ENCODE measurements at regions not wholly inside any gene's neighbourhood (a gene's known extent, or its start where the extent isn't known, plus 50 kb on each side); places are given as distances from the start of the nearest gene placed in this dataset.
"Not testable (repeated sequence)": the region's sequence is repeated elsewhere in the genome, so short reads cannot be mapped to it uniquely, and the experiment has no call there.

DNA sequence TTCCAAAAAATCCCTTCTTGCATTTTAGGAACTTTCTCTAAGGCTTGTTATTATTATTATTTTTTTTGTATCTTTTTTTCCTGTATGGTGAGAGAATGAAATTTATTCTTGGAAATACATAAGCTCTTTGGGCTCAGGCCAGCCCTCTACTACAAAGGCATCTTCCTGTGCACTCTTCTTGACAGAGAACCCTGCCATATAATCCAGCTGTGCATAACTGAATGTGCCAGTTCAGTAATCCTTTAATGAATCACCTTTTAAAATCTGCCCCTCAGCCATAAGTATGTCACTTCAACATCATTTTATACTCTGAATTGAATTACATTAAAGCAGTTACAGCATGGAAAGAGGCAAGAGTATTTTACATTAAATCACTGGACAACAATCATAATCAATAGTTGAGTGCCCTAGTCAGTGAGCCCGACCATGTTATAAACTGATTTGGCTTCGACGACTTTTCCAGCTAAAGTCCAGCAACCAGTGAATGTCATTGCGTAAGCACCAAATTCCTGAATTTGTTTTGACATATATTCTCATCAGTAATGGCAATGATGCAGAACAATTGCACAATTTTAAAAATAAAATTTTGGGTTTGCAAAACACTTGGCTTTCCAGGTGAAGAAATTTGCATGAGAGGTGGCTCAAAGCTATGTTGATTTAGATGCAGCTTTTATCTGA, 59.2 kb upstream of the KCNK2 start:
- no CpG with 5 or more reads among the region's 4 CpGs for WGBS (ENCODE audit: insufficient coverage, insufficient read length)
- Histone ChIP-seq H3K4me3 (ENCODE audit: low read length) (no peak overlapping the region), H3K27ac (ENCODE audit: low read length) (no peak overlapping the region), H3K4me1 (ENCODE audit: control insufficient read depth, insufficient read depth, low read length) (peaks cover 2% of the 10 kb centered on the region; the same call in 1 of the 2 replicates), H3K9me3 (ENCODE audit: control insufficient read depth, insufficient read depth, low read length) (no peaks in the 10 kb centered on the region), H3K36me3 (ENCODE audit: control insufficient read depth, insufficient read depth, low read length) (no peaks in the 10 kb centered on the region), H3K27me3 (ENCODE audit: control insufficient read depth, insufficient read depth, low read length) (no peaks in the 10 kb centered on the region)
- DNase-seq (ENCODE audit: low read depth, low spot score) = no peak

DNA sequence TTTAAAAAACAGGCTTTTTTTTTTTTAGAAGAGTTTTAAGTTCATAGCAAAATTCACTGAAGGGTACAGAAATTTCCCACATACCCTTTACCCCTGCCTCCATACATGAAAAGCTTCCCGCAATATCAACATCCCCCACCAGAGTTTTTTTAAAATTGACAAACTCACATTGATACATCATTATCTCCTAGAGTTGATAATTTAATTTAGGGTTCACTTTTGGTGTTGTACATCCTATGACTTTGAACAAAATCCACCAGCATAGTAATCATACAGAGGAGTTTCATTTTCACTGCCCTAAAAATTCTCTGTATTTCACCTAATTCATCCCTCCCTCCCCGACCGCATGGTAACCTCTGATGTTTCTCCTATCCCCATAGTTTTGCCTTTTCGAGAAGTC, 53.6 kb upstream of the KCNK2 start:
- H3K4me3 ChIP-seq (ENCODE audit: low read length) = no peak overlapping the region
- no peak overlapping the region for H3K27ac ChIP-seq (ENCODE audit: low read length)
- no peaks in the 10 kb centered on the region for H3K27me3 ChIP-seq (ENCODE audit: control insufficient read depth, insufficient read depth, low read length)
- no peaks in the 10 kb centered on the region for H3K9me3 ChIP-seq (ENCODE audit: control insufficient read depth, insufficient read depth, low read length)
- no peak for DNase-seq (ENCODE audit: low read depth, low spot score)
- whole genome bisulfite sequencing (ENCODE audit: insufficient coverage, insufficient read length) = no CpG with 5 or more reads among the region's 4 CpGs
- no peaks in the 10 kb centered on the region for H3K4me1 ChIP-seq (ENCODE audit: control insufficient read depth, insufficient read depth, low read length)
- no peaks in the 10 kb centered on the region for H3K36me3 ChIP-seq (ENCODE audit: control insufficient read depth, insufficient read depth, low read length)

DNA sequence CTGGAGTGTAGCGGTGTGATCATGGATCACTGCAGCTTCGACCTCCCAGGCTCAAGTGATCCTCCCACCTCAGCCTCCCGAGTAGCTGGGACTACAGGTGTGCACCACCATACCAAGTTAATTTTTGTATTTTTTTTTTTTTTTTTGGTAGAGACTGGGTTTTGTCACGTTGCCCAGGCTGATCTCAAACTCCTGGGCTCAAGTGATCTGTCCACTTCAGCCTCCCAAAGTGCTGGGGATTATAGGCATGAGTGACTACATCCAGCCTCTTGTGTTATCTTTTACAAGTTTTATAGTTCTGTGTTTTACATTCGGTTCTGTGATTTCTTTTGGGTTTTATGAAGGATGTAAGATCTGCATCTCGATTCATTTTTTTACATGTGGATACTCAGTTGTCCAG, 52.0 kb upstream of the KCNK2 start:
- not testable (repeated sequence) for H3K27ac ChIP-seq (ENCODE audit: low read length); H3K4me1 ChIP-seq (ENCODE audit: control insufficient read depth, insufficient read depth, low read length); H3K4me3 ChIP-seq (ENCODE audit: low read length); H3K36me3 ChIP-seq (ENCODE audit: control insufficient read depth, insufficient read depth, low read length); DNase-seq (ENCODE audit: low read depth, low spot score); H3K27me3 ChIP-seq (ENCODE audit: control insufficient read depth, insufficient read depth, low read length); H3K9me3 ChIP-seq (ENCODE audit: control insufficient read depth, insufficient read depth, low read length)
- no CpG with 5 or more reads among the region's 6 CpGs for WGBS (ENCODE audit: insufficient coverage, insufficient read length)

DNA sequence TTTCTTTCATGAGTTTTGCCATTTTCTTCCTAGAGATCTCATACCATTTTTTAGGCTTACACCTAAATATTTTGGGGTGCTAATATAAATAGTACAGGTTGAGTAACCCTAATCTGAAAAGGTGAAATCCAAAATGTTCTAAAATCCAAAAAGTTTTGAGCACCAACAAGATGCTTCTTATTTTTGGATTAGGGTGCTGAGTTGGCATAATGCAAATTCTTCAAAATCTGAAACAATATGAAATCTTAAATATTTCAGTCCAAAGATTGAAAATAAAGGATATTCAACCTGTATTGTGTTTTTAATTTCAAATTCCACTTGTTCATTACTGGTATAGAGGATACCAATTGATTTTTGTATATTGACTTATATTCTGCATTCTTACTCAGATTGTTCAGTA, 51.1 kb upstream of the KCNK2 start:
- no peaks in the 10 kb centered on the region for H3K36me3 ChIP-seq (ENCODE audit: control insufficient read depth, insufficient read depth, low read length)
- no peaks in the 10 kb centered on the region for H3K27me3 ChIP-seq (ENCODE audit: control insufficient read depth, insufficient read depth, low read length)
- H3K9me3 ChIP-seq (ENCODE audit: control insufficient read depth, insufficient read depth, low read length) = no peaks in the 10 kb centered on the region
- no peak overlapping the region for H3K27ac ChIP-seq (ENCODE audit: low read length)
- H3K4me1 ChIP-seq (ENCODE audit: control insufficient read depth, insufficient read depth, low read length) = no peaks in the 10 kb centered on the region
- no peak for DNase-seq (ENCODE audit: low read depth, low spot score)
- H3K4me3 ChIP-seq (ENCODE audit: low read length) = no peak overlapping the region

Data from iPS DF 6.9 (cell line).